Neural progenitor cell (in vitro differentiated cells): ENCODE measurements at regions not wholly inside any gene's neighbourhood (a gene's known extent, or its start where the extent isn't known, plus 50 kb on each side); places are given as distances from the start of the nearest gene placed in this dataset.

Experiments
- DNase-seq: peaks from one replicate; pipeline ENCODE4 v3.0.0-alpha.2; 2016; ENCODE audit warnings: low spot score
- H2AFZ ChIP-seq: fragments of 200-600 bp; sonication (generic); replicated peaks from 2 replicates; pipeline ENCODE4 v1.6.1; 2016; ENCODE audit warnings: antibody characterized with exemption
- H3F3A ChIP-seq: fragments of 200-600 bp; sonication (generic); 2 replicates; pipeline ENCODE4 v1.6.1; 2016; ENCODE audit warnings: antibody characterized with exemption, low read depth
- H3K27ac ChIP-seq: fragments of 200-600 bp; sonication (generic); 2 replicates; pipeline ENCODE4 v1.5.1; 2016; ENCODE audit warnings: mild to moderate bottlenecking
- H3K27me3 ChIP-seq: fragments of 200-600 bp; sonication (generic); 2 replicates; pipeline ENCODE4 v1.6.1; 2016; ENCODE audit warnings: mild to moderate bottlenecking, moderate library complexity
- H3K36me3 ChIP-seq: fragments of 200-600 bp; sonication (generic); 2 replicates; pipeline ENCODE4 v1.5.1; 2016
- H3K4me1 ChIP-seq: fragments of 200-600 bp; sonication (generic); 2 replicates; pipeline ENCODE4 v1.6.1; 2016; ENCODE audit warnings: mixed run types
- H3K4me2 ChIP-seq: fragments of 200-600 bp; sonication (generic); 2 replicates; pipeline ENCODE4 v1.6.1; 2016
- H3K4me3 ChIP-seq: fragments of 200-600 bp; sonication (generic); 2 replicates; pipeline ENCODE4 v1.5.1; 2016
- H3K79me2 ChIP-seq: fragments of 200-600 bp; sonication (generic); 2 replicates; pipeline ENCODE4 v1.6.1; 2016; ENCODE audit warnings: low read depth
- H3K9ac ChIP-seq: fragments of 200-600 bp; sonication (generic); 2 replicates; pipeline ENCODE4 v1.6.1; 2016
- H3K9me3 ChIP-seq: fragments of 200-600 bp; sonication (generic); 2 replicates; pipeline ENCODE4 v1.5.1; 2016; ENCODE audit warnings: low read depth
- H4K20me1 ChIP-seq: fragments of 200-600 bp; sonication (generic); 2 replicates; pipeline ENCODE4 v1.6.1; 2016; ENCODE audit warnings: low read depth
- H3K27ac Mint-ChIP-seq: 3 replicates; pipeline ENCODE4 v1.8.0; 2021; ENCODE audit warnings: mixed read lengths
- H3K27me3 Mint-ChIP-seq: 2 replicates; pipeline ENCODE4 v1.8.0; 2022; ENCODE audit warnings: low read depth, mild to moderate bottlenecking, inconsistent platforms, moderate library complexity, mixed read lengths; ENCODE audit not compliant: insufficient read depth
- H3K36me3 Mint-ChIP-seq: 3 replicates; pipeline ENCODE4 v1.8.0; 2021; ENCODE audit warnings: mixed read lengths
- H3K4me1 Mint-ChIP-seq: 3 replicates; pipeline ENCODE4 v1.8.0; 2021; ENCODE audit warnings: mixed read lengths
- H3K4me3 Mint-ChIP-seq: 3 replicates; pipeline ENCODE4 v1.8.0; 2021; ENCODE audit warnings: mild to moderate bottlenecking, moderate library complexity, mixed read lengths
- H3K9me3 Mint-ChIP-seq: 3 replicates; pipeline ENCODE4 v1.8.0; 2020; ENCODE audit warnings: mixed read lengths
- EZH2 ChIP-seq: fragments of 200-600 bp; sonication (generic); IDR thresholded peaks from 2 replicates; pipeline ENCODE4 v1.6.1; 2017; ENCODE audit warnings: antibody characterized with exemption, mild to moderate bottlenecking, moderate library complexity
- EZH2phosphoT487 ChIP-seq: fragments of 200-600 bp; sonication (generic); IDR thresholded peaks from 2 replicates; pipeline ENCODE4 v1.6.1; 2017; ENCODE audit warnings: antibody characterized with exemption
- TF ChIP-seq, protein P1 (sequence below): fragments of 200-600 bp; sonication (generic); IDR thresholded peaks from 2 replicates; pipeline ENCODE4 v1.5.1; 2017; ENCODE audit warnings: antibody characterized with exemption, mild to moderate bottlenecking

DNA sequence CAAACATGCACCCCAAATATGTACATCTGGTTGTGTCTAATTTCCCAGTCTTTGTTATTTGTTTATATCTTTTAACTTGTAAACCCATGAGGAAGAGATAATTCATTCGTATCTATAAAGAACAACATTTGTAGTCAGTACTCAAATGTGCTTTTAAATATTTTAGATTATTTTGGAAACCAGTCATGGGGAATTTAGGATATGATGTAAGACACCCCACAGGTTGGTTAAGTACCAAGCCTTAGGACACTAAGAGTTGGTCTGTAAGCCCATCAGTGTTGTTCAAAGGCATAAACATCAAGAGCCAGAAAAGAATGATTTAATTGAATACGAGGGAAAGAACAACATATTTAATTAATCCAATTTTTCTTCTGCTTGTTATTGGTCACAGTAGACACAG lies 421.1 kb upstream of the SEMA3C start:
- Histone ChIP-seq H3K4me1 (no peaks in the 10 kb centered on the region), H3K4me3 (no peak overlapping the region), H3F3A (no peaks in the 10 kb centered on the region), H3K9ac (no peak overlapping the region), H4K20me1 (no peaks in the 10 kb centered on the region), H3K27ac (no peak overlapping the region), H3K4me2 (no peak overlapping the region), H3K36me3 (no peaks in the 10 kb centered on the region), H3K9me3 (no peaks in the 10 kb centered on the region), H3K27me3 (no peaks in the 10 kb centered on the region), H2AFZ (no peak overlapping the region), H3K79me2 (no peaks in the 10 kb centered on the region)
- no peaks in the 10 kb centered on the region for H3K36me3 Mint-ChIP-seq
- no peak overlapping the region for H3K4me3 Mint-ChIP-seq
- TF ChIP-seq EZH2, result no peak
- TF ChIP-seq, protein P1, sequence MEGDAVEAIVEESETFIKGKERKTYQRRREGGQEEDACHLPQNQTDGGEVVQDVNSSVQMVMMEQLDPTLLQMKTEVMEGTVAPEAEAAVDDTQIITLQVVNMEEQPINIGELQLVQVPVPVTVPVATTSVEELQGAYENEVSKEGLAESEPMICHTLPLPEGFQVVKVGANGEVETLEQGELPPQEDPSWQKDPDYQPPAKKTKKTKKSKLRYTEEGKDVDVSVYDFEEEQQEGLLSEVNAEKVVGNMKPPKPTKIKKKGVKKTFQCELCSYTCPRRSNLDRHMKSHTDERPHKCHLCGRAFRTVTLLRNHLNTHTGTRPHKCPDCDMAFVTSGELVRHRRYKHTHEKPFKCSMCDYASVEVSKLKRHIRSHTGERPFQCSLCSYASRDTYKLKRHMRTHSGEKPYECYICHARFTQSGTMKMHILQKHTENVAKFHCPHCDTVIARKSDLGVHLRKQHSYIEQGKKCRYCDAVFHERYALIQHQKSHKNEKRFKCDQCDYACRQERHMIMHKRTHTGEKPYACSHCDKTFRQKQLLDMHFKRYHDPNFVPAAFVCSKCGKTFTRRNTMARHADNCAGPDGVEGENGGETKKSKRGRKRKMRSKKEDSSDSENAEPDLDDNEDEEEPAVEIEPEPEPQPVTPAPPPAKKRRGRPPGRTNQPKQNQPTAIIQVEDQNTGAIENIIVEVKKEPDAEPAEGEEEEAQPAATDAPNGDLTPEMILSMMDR, result no peak
- no peak for TF ChIP-seq EZH2phosphoT487
- DNase-seq, result no peak
- no peaks in the 10 kb centered on the region for H3K9me3 Mint-ChIP-seq
- H3K4me1 Mint-ChIP-seq, result no peaks in the 10 kb centered on the region
- peaks cover 2% of the 10 kb centered on the region for H3K27me3 Mint-ChIP-seq
- H3K27ac Mint-ChIP-seq, result no peak overlapping the region

DNA sequence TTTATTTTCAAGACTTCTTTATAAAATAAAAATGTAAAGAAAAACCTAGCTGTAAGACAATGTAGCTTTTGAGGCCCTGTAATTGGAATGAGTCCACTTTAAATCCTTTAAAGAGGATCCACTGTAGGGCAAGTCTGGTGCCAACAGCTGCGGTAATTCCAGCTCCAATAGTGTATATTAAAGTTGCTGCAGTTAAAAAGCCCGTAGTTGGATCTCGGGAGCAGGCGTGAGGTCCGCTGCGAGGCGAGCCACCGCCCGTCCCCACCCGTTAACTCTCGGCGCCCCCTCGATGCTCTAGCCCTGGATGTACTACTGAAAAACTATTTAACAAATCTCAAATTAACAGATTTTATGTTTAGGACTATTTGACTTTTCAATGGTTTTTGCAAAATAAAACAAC lies 414.7 kb upstream of the SEMA3C start:
- TF ChIP-seq EZH2phosphoT487 (no peak), EZH2 (no peak)
- TF ChIP-seq, protein P1, result no peak
- no peaks in the 10 kb centered on the region for H3K36me3 ChIP-seq
- H3K4me2 ChIP-seq, result no peak overlapping the region
- Mint-ChIP-seq H3K4me3 (no peak overlapping the region), H3K9me3 (no peaks in the 10 kb centered on the region), H3K36me3 (no peaks in the 10 kb centered on the region), H3K27me3 (no peaks in the 10 kb centered on the region), H3K27ac (no peak overlapping the region), H3K4me1 (no peaks in the 10 kb centered on the region)
- no peaks in the 10 kb centered on the region for H3K9me3 ChIP-seq
- no peak for DNase-seq
- no peaks in the 10 kb centered on the region for H4K20me1 ChIP-seq
- H3K9ac ChIP-seq, result no peak overlapping the region
- no peaks in the 10 kb centered on the region for H3K4me1 ChIP-seq
- no peak overlapping the region for H2AFZ ChIP-seq
- no peaks in the 10 kb centered on the region for H3K27me3 ChIP-seq
- H3K4me3 ChIP-seq, result no peak overlapping the region
- H3K27ac ChIP-seq, result no peak overlapping the region
- no peaks in the 10 kb centered on the region for H3K79me2 ChIP-seq
- H3F3A ChIP-seq, result no peaks in the 10 kb centered on the region

DNA sequence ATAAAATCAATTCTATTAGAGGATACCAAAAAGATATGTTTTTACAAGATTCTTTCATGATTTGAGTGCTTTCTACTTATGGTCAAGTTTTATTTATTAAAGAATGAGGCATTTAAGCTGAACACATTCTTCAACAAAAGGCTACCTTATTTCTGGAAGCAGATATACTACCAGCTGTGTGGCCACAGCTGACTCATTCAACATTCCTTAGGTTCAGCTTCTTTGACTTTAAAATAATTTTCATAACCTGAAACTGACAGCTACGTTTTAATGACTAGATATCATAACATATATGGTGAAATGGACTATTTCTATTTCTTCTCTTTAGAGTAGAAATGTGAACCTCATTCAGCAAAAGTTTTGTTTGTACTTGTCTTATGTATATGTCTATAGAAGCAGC lies 414.2 kb upstream of the SEMA3C start:
- Histone ChIP-seq H3K4me2 (no peak overlapping the region), H3K27me3 (no peaks in the 10 kb centered on the region), H3K4me1 (no peaks in the 10 kb centered on the region), H3F3A (no peaks in the 10 kb centered on the region), H3K4me3 (no peak overlapping the region), H3K27ac (no peak overlapping the region), H2AFZ (no peak overlapping the region), H3K9ac (no peak overlapping the region), H4K20me1 (no peaks in the 10 kb centered on the region), H3K36me3 (no peaks in the 10 kb centered on the region), H3K9me3 (no peaks in the 10 kb centered on the region), H3K79me2 (no peaks in the 10 kb centered on the region)
- no peak for DNase-seq
- H3K4me3 Mint-ChIP-seq, result no peak overlapping the region
- TF ChIP-seq EZH2phosphoT487 (no peak), EZH2 (no peak)
- TF ChIP-seq, protein P1, result no peak
- no peaks in the 10 kb centered on the region for H3K4me1 Mint-ChIP-seq
- no peaks in the 10 kb centered on the region for H3K9me3 Mint-ChIP-seq
- H3K36me3 Mint-ChIP-seq, result no peaks in the 10 kb centered on the region
- H3K27me3 Mint-ChIP-seq, result no peaks in the 10 kb centered on the region
- no peak overlapping the region for H3K27ac Mint-ChIP-seq
